ENCODE measurements at regions not wholly inside any gene's neighbourhood (a gene's known extent, or its start where the extent isn't known, plus 50 kb on each side); places are given as distances from the start of the nearest gene placed in this dataset.

- ChIA-PET CTCF (ENCODE audit: unreplicated experiment) (no interaction called here), POLR2A (no interaction called here)
- BruUV-seq (replicated peaks) = no TSS peak
- no peaks in the 10 kb centered on the region for H3K9me2 ChIP-seq (ENCODE audit: insufficient read depth, low read length)
- H3K4me1 ChIP-seq (ENCODE audit: insufficient read depth, low read length, poor library complexity, severe bottlenecking) = no peaks in the 10 kb centered on the region
- H3K4me2 ChIP-seq (ENCODE audit: low read length) = no peak overlapping the region
- no peaks in the 10 kb centered on the region for H3K36me3 ChIP-seq (ENCODE audit: insufficient read depth, low read length)
- no peaks in the 10 kb centered on the region for H4K20me1 ChIP-seq (ENCODE audit: insufficient read depth, low read length)
- H3K9me3 ChIP-seq (ENCODE audit: low read length) = no peaks in the 10 kb centered on the region
- no peak overlapping the region for H3K27ac ChIP-seq (ENCODE audit: low read depth, low read length, poor library complexity, severe bottlenecking)
- H3K4me3 ChIP-seq (ENCODE audit: low read depth, low read length, poor library complexity, severe bottlenecking) = no peak overlapping the region
- no peak for DNase-seq (ENCODE audit: low spot score)
- H2AFZ ChIP-seq (ENCODE audit: low read length) = no peak overlapping the region
- H3K79me2 ChIP-seq (ENCODE audit: insufficient read depth, low read depth, low read length) = no peaks in the 10 kb centered on the region
- no peak for TF ChIP-seq EZH2phosphoT487 (IDR thresholded peaks at IDR 0.05; ENCODE audit: borderline replicate concordance, low read depth, low read length)
- no peak for TF ChIP-seq CTCF (conservative IDR thresholded peaks at IDR 0.05; ENCODE audit: low read length)
- intact Hi-C loops (cut with micrococcal nuclease; ENCODE audit: unreplicated experiment) = no loop called here
Observed at GRCh38 chr7:41153268-41153667, 549.6 kb downstream of the INHBA start.

GRCh38 chr7:41152179-41152678, 550.7 kb downstream of the INHBA start:
- intact Hi-C loops (cut with micrococcal nuclease; ENCODE audit: unreplicated experiment) = no loop called here

More at GRCh38 chr7:41152179-41152678, 550.7 kb downstream of the INHBA start:
- no peaks in the 10 kb centered on the region for H3K9me3 ChIP-seq (ENCODE audit: low read length)
- DNase-seq (ENCODE audit: low spot score) = no peak
- POLR2A ChIA-PET = interaction anchor here (0.7 kb wide), 1 partner anchor 10 kb away, joined by 3 read pairs; no protein-coding TSS in a partner anchor
- TF ChIP-seq CTCF (conservative IDR thresholded peaks at IDR 0.05; ENCODE audit: low read length) = no peak
- no peak for TF ChIP-seq EZH2phosphoT487 (IDR thresholded peaks at IDR 0.05; ENCODE audit: borderline replicate concordance, low read depth, low read length)
- H2AFZ ChIP-seq (ENCODE audit: low read length) = no peak overlapping the region
- no peak overlapping the region for H3K4me2 ChIP-seq (ENCODE audit: low read length)
- BruUV-seq (replicated peaks) = no TSS peak
- H3K27ac ChIP-seq (ENCODE audit: low read depth, low read length, poor library complexity, severe bottlenecking) = no peak overlapping the region
- H3K79me2 ChIP-seq (ENCODE audit: insufficient read depth, low read depth, low read length) = no peaks in the 10 kb centered on the region
- H3K4me3 ChIP-seq (ENCODE audit: low read depth, low read length, poor library complexity, severe bottlenecking) = no peak overlapping the region
- H3K36me3 ChIP-seq (ENCODE audit: insufficient read depth, low read length) = no peaks in the 10 kb centered on the region
- H4K20me1 ChIP-seq (ENCODE audit: insufficient read depth, low read length) = no peaks in the 10 kb centered on the region
- no peaks in the 10 kb centered on the region for H3K9me2 ChIP-seq (ENCODE audit: insufficient read depth, low read length)
- CTCF ChIA-PET (ENCODE audit: unreplicated experiment) = no interaction called here
- no peaks in the 10 kb centered on the region for H3K4me1 ChIP-seq (ENCODE audit: insufficient read depth, low read length, poor library complexity, severe bottlenecking)
